ENCODE measurements at regions not wholly inside any gene's neighbourhood (a gene's known extent, or its start where the extent isn't known, plus 50 kb on each side); places are given as distances from the start of the nearest gene placed in this dataset.

GRCh38 chr7:49706106-49706505, 67.3 kb upstream of the VWC2 start:
- TF ChIP-seq YY1 (IDR thresholded peaks at IDR 0.05; ENCODE audit: insufficient read depth, insufficient read length) = no peak
- TF ChIP-seq SUZ12 (IDR thresholded peaks at IDR 0.05; ENCODE audit: extremely low read depth, insufficient read depth, insufficient read length) = no peak
